Endothelial cell of umbilical vein (primary cell): ENCODE measurements at regions not wholly inside any gene's neighbourhood (a gene's known extent, or its start where the extent isn't known, plus 50 kb on each side); places are given as distances from the start of the nearest gene placed in this dataset.

ENCODE experiments used
- BruUV-seq: library from RNA; stranded (reverse); fragments of 400-500 nt; replicated peaks from 2 replicates; lab custom pipeline; 2021; lab: Mats Ljungman, UMichigan
- CTCF ChIA-PET: fragments of 300-600, 350-600 bp; sonication (Branson Sonifier 250); formaldehyde crosslinking; loops from one replicate; lab custom pipeline; 2021; ENCODE audit warnings: antibody characterized with exemption, inconsistent platforms; lab: Charles Lee
- POLR2A ChIA-PET: fragments of 300-600, 350-600 bp; sonication (Branson Sonifier 250); formaldehyde crosslinking; loops from one replicate; lab custom pipeline; 2021; ENCODE audit warnings: antibody characterized with exemption, inconsistent platforms; lab: Charles Lee
- DNase-seq: peaks from one replicate; pipeline ENCODE4 v3.0.0-alpha.2; 2011; ENCODE audit warnings: low read depth, low spot score
- FAIRE-seq: peaks from 2 replicates; lab custom pipeline; 2011; peaks lifted over from hg19 to GRCh38; lab: Jason Lieb, UNC
- H2AFZ ChIP-seq: 2 replicates; pipeline ENCODE4 v1.6.0; 2012; ENCODE audit warnings: low read depth, low read length, control low read depth, inconsistent platforms
- H3K27ac ChIP-seq: 2 replicates; pipeline ENCODE4 v1.5.1; 2011; ENCODE audit warnings: low read depth, mild to moderate bottlenecking, control low read depth, low read length, moderate library complexity; ENCODE audit not compliant: insufficient read depth
- H3K27me3 ChIP-seq, 2 experiments: 2 replicates each; pipeline versions ENCODE4 v1.6.0 to v1.6.1; 2011; ENCODE audit warnings: low read length in 2 of 2, mixed read lengths in 1 of 2; ENCODE audit not compliant: control insufficient read depth in 2 of 2, insufficient read depth in 2 of 2
- H3K36me3 ChIP-seq, 2 experiments: 2 replicates in 1 of 2; 3 replicates in 1 of 2; pipeline ENCODE4 v1.5.1; 2011; ENCODE audit warnings: low read length in 2 of 2, mild to moderate bottlenecking in 1 of 2, moderate library complexity in 1 of 2; ENCODE audit not compliant: control insufficient read depth in 2 of 2, insufficient read depth in 2 of 2; ENCODE audit errors: extremely low read depth in 1 of 2
- H3K4me1 ChIP-seq: 3 replicates; pipeline ENCODE4 v1.5.1; 2011; ENCODE audit warnings: mild to moderate bottlenecking, low read length; ENCODE audit not compliant: control insufficient read depth, insufficient read depth; ENCODE audit errors: extremely low read depth
- H3K4me2 ChIP-seq: 2 replicates; pipeline ENCODE4 v1.6.1; 2011; ENCODE audit warnings: low read length, control low read depth, mixed read lengths; ENCODE audit not compliant: insufficient read depth
- H3K4me3 ChIP-seq, 3 experiments: fragments of 200-600 bp in 1 of 3; sonication (generic), shearing (Covaris generic) in 1 of 3; replicated peaks in 1 of 3; 2 replicates each; pipeline ENCODE4 v1.5.1; 2011 to 2016; ENCODE audit warnings: control low read depth in 3 of 3, low read length in 3 of 3, mild to moderate bottlenecking in 2 of 3, inconsistent platforms in 1 of 3, low read depth in 1 of 3, moderate library complexity in 1 of 3; ENCODE audit not compliant: insufficient read depth in 1 of 3
- H3K79me2 ChIP-seq: 2 replicates; pipeline ENCODE4 v1.6.0; 2012; ENCODE audit warnings: low read length, inconsistent platforms; ENCODE audit not compliant: control insufficient read depth, insufficient read depth
- H3K9ac ChIP-seq: replicated peaks from 2 replicates; pipeline ENCODE3; 2011; ENCODE audit warnings: low read length, control low read depth; ENCODE audit not compliant: insufficient read depth; ENCODE audit errors: extremely low read depth
- H3K9me1 ChIP-seq: replicated peaks from 3 replicates; pipeline ENCODE4 v1.6.0; 2011; ENCODE audit warnings: mild to moderate bottlenecking, low read length; ENCODE audit not compliant: control insufficient read depth, insufficient read depth; ENCODE audit errors: extremely low read depth
- H3K9me3 ChIP-seq: replicated peaks from 2 replicates; pipeline ENCODE4 v1.5.1; 2012; ENCODE audit warnings: low read length, inconsistent platforms; ENCODE audit not compliant: control insufficient read depth, insufficient read depth
- H4K20me1 ChIP-seq: replicated peaks from 2 replicates; pipeline ENCODE3; 2011; ENCODE audit warnings: mild to moderate bottlenecking, low read length; ENCODE audit not compliant: control insufficient read depth, insufficient read depth; ENCODE audit errors: extremely low read depth
- EZH2 ChIP-seq: IDR thresholded peaks from 2 replicates; pipeline ENCODE4 v1.6.1; 2012; ENCODE audit warnings: borderline replicate concordance, low read depth, mild to moderate bottlenecking, moderate library complexity, low read length, inconsistent platforms; ENCODE audit not compliant: severe bottlenecking
- FOS ChIP-seq: IDR thresholded peaks from 2 replicates; pipeline ENCODE4 v1.6.1; 2011; ENCODE audit warnings: mild to moderate bottlenecking, low read length, moderate library complexity, borderline replicate concordance; ENCODE audit not compliant: insufficient read depth
- GATA2 ChIP-seq: IDR thresholded peaks from 2 replicates; pipeline ENCODE4 v1.7.0; 2011; ENCODE audit warnings: low read depth, mild to moderate bottlenecking, moderate library complexity, mixed read lengths, low read length; ENCODE audit not compliant: insufficient read length, insufficient read depth
- JUN ChIP-seq: IDR thresholded peaks from 2 replicates; pipeline ENCODE4 v1.6.1; 2011; ENCODE audit warnings: borderline replicate concordance, low read depth; ENCODE audit not compliant: insufficient read length, insufficient read depth
- MYC ChIP-seq: IDR thresholded peaks from one replicate; pipeline ENCODE4 v1.6.1; 2011; ENCODE audit warnings: mild to moderate bottlenecking, low read depth, low read length
- POLR2A ChIP-seq: IDR thresholded peaks from 2 replicates; pipeline ENCODE4 v1.6.1; 2012; ENCODE audit warnings: low read depth, mild to moderate bottlenecking, control low read depth, low read length
- POLR2AphosphoS5 ChIP-seq: IDR thresholded peaks from 2 replicates; pipeline ENCODE4 v1.6.1; 2012; ENCODE audit warnings: low read depth, mild to moderate bottlenecking, control low read depth, low read length, moderate library complexity; ENCODE audit not compliant: insufficient read depth
- dilution Hi-C: fragments of 300-500 bp; cut with MboI; formaldehyde crosslinking; loops from one replicate; pipeline ENCODE4 v1.15.0; 2019; ENCODE audit warnings: low sequenced_read_pairs; ENCODE audit not compliant: extremely low pct_ligation_motif_present
- intact Hi-C: fragments of 100-400 bp; cut with micrococcal nuclease; formaldehyde crosslinking; loops from one replicate; pipeline ENCODE4 v1.10.0; 2022
- TF ChIP-seq, protein P1 (sequence below), 2 donors: IDR thresholded peaks; 1 replicate in 1 of 2; 2 replicates in 1 of 2; pipeline ENCODE4 v1.5.1; 2011; ENCODE audit warnings: low read length in 2 of 2, mild to moderate bottlenecking in 2 of 2, moderate library complexity in 2 of 2, control low read depth in 1 of 2, inconsistent platforms in 1 of 2, low read depth in 1 of 2; ENCODE audit not compliant: insufficient read depth in 1 of 2; ENCODE audit errors: extremely low read depth in 1 of 2
- TF ChIP-seq, protein P2 (sequence below): IDR thresholded peaks from 2 replicates; pipeline ENCODE4 v1.6.1; 2011; ENCODE audit not compliant: insufficient read depth, insufficient read length

DNA sequence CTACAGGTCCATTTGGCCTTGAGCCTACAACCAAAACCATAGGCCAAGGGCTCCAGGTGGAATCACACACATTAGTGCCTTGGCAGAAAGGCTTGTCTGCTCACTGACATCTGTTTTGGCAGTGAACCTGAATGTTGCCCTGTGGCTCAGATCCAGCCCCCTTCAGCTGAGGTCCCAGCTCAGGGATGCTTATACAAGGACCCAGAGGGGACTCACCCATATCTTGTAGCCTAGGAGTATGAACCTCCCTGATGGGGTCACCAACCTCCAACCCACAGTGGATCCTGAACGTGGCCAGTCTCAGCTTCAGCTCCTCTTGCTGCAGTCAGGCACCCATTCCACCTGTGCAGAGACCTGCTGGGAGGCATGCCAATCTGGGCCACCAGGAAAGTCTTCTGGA is 50.8 kb upstream of the HMX1 start:
- Histone ChIP-seq H3K27ac (no peak overlapping the region), H3K36me3 (no peaks in the 10 kb centered on the region), H2AFZ (no peak overlapping the region), H3K4me3 (no peak overlapping the region), H3K9ac (no peak overlapping the region), H3K9me1 (no peaks in the 10 kb centered on the region), H3K4me2 (no peak overlapping the region), H4K20me1 (no peaks in the 10 kb centered on the region), H3K79me2 (no peaks in the 10 kb centered on the region), H3K27me3 (no peaks in the 10 kb centered on the region), H3K4me1 (no peaks in the 10 kb centered on the region), H3K9me3 (no peaks in the 10 kb centered on the region)
- TF ChIP-seq, protein P1, sequence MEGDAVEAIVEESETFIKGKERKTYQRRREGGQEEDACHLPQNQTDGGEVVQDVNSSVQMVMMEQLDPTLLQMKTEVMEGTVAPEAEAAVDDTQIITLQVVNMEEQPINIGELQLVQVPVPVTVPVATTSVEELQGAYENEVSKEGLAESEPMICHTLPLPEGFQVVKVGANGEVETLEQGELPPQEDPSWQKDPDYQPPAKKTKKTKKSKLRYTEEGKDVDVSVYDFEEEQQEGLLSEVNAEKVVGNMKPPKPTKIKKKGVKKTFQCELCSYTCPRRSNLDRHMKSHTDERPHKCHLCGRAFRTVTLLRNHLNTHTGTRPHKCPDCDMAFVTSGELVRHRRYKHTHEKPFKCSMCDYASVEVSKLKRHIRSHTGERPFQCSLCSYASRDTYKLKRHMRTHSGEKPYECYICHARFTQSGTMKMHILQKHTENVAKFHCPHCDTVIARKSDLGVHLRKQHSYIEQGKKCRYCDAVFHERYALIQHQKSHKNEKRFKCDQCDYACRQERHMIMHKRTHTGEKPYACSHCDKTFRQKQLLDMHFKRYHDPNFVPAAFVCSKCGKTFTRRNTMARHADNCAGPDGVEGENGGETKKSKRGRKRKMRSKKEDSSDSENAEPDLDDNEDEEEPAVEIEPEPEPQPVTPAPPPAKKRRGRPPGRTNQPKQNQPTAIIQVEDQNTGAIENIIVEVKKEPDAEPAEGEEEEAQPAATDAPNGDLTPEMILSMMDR (IDR thresholded peaks at IDR 0.05; ENCODE audit: extremely low read depth in 1 of 2, insufficient read depth in 1 of 2, low read depth in 1 of 2, low read length in 2 of 2): no peak
- no peak for TF ChIP-seq GATA2
- TF ChIP-seq POLR2A: no peak
- TF ChIP-seq MYC: no peak
- no peak for TF ChIP-seq FOS
- no peak for TF ChIP-seq POLR2AphosphoS5
- TF ChIP-seq JUN: no peak
- TF ChIP-seq, protein P2, sequence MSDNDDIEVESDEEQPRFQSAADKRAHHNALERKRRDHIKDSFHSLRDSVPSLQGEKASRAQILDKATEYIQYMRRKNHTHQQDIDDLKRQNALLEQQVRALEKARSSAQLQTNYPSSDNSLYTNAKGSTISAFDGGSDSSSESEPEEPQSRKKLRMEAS: no peak
- TF ChIP-seq EZH2: no peak
- BruUV-seq: no TSS peak
- intact Hi-C loops: no loop called here
- ChIA-PET CTCF (no interaction called here), POLR2A (no interaction called here)
- no peak for FAIRE-seq
- DNase-seq: no peak
- dilution Hi-C loops: no loop called here
